SK-N-SH treated with all-trans-retinoic acid at 6 μM for 48 hours (cell line): ENCODE measurements at regions not wholly inside any gene's neighbourhood (a gene's known extent, or its start where the extent isn't known, plus 50 kb on each side); places are given as distances from the start of the nearest gene placed in this dataset.

ENCODE experiments used
- CSRNP3 ChIP-seq: fragments of 250-450 bp; sonication (Bioruptor Pico); IDR thresholded peaks from 2 replicates; pipeline ENCODE4 v1.5.1; 2021; ENCODE audit warnings: mild to moderate bottlenecking, moderate library complexity
- ESRRG ChIP-seq: fragments of 250-450 bp; sonication (Bioruptor Pico); IDR thresholded peaks from 2 replicates; pipeline ENCODE4 v1.6.1; 2021; ENCODE audit warnings: mild to moderate bottlenecking
- GLIS3 ChIP-seq: fragments of 250-450 bp; sonication (Bioruptor Pico); IDR thresholded peaks from 2 replicates; pipeline ENCODE4 v1.5.0; 2020; ENCODE audit warnings: mild to moderate bottlenecking, moderate library complexity
- ISL1 ChIP-seq: fragments of 250-450 bp; sonication (Bioruptor Pico); IDR thresholded peaks from 2 replicates; pipeline ENCODE4 v2.1.2; 2022; ENCODE audit warnings: mild to moderate bottlenecking, moderate library complexity
- OSR1 ChIP-seq: fragments of 250-450 bp; sonication (Bioruptor Pico); IDR thresholded peaks from 2 replicates; pipeline ENCODE4 v1.8.0; 2022; ENCODE audit warnings: moderate library complexity, mild to moderate bottlenecking, inconsistent platforms
- TCF4 ChIP-seq: fragments of 250-450 bp; sonication (Bioruptor Pico); IDR thresholded peaks from 2 replicates; pipeline ENCODE4 v1.8.0; 2021; ENCODE audit warnings: mild to moderate bottlenecking, moderate library complexity, borderline replicate concordance
- ZC3H10 ChIP-seq: fragments of 250-450 bp; sonication (Bioruptor Pico); IDR thresholded peaks from 2 replicates; pipeline ENCODE4 v1.5.1; 2021; ENCODE audit warnings: mild to moderate bottlenecking, moderate library complexity
- ZFP3 ChIP-seq: fragments of 250-450 bp; sonication (Bioruptor Pico); IDR thresholded peaks from 2 replicates; pipeline ENCODE4 v1.5.0; 2020; ENCODE audit warnings: mild to moderate bottlenecking, moderate library complexity
- ZFP30 ChIP-seq: fragments of 450-650 bp; formaldehyde crosslinking; IDR thresholded peaks from 2 replicates; pipeline ENCODE4 v1.5.0; 2022; ENCODE audit warnings: mild to moderate bottlenecking, moderate library complexity
- ZNF70 ChIP-seq: fragments of 450-650 bp; formaldehyde crosslinking; IDR thresholded peaks from 2 replicates; pipeline ENCODE4 v1.5.0; 2020; ENCODE audit warnings: mild to moderate bottlenecking, moderate library complexity
- ZNF8 ChIP-seq: fragments of 450-650 bp; formaldehyde crosslinking; IDR thresholded peaks from 2 replicates; pipeline ENCODE4 v1.5.0; 2020; ENCODE audit warnings: mild to moderate bottlenecking, moderate library complexity

GRCh38 chr6:26260725-26261490 is 104.1 kb upstream of the BTN3A2 start:
- TF ChIP-seq ISL1 (CRISPR knock-in tag) (no peak), OSR1 (CRISPR knock-in tag) (no peak), CSRNP3 (CRISPR knock-in tag) (no peak), ZNF70 (CRISPR knock-in tag) (no peak), TCF4 (CRISPR knock-in tag) (no peak), ZC3H10 (CRISPR knock-in tag) (no peak), ZNF8 (no peak), ZFP30 (no peak), ESRRG (CRISPR knock-in tag) (no peak), GLIS3 (CRISPR knock-in tag) (no peak), ZFP3 (no peak)
